Right ventricle myocardium inferior (tissue), 1 donor: ENCODE measurements at regions not wholly inside any gene's neighbourhood (a gene's known extent, or its start where the extent isn't known, plus 50 kb on each side); places are given as distances from the start of the nearest gene placed in this dataset.
"Not testable (repeated sequence)": the region's sequence is repeated elsewhere in the genome, so short reads cannot be mapped to it uniquely, and the experiment has no call there.

ENCODE experiments used
- ATAC-seq: fragments of 200-7000 bp; cut with Tn5 transposase; one replicate; pipeline ENCODE4 v1.9.1; 2020; ENCODE audit warnings: mild to moderate bottlenecking, moderate library complexity
- DNase-seq: peaks from one replicate; pipeline ENCODE4 v3.0.0; 2021; ENCODE audit errors: missing footprints
- intact Hi-C: fragments of 100-400 bp; cut with DNase I; formaldehyde crosslinking; loops from one replicate; pipeline ENCODE4 v1.11.0; 2022
- donor health status: DM: no; HTN: yes; CAD: no; lungs with severe emphysema.

DNA sequence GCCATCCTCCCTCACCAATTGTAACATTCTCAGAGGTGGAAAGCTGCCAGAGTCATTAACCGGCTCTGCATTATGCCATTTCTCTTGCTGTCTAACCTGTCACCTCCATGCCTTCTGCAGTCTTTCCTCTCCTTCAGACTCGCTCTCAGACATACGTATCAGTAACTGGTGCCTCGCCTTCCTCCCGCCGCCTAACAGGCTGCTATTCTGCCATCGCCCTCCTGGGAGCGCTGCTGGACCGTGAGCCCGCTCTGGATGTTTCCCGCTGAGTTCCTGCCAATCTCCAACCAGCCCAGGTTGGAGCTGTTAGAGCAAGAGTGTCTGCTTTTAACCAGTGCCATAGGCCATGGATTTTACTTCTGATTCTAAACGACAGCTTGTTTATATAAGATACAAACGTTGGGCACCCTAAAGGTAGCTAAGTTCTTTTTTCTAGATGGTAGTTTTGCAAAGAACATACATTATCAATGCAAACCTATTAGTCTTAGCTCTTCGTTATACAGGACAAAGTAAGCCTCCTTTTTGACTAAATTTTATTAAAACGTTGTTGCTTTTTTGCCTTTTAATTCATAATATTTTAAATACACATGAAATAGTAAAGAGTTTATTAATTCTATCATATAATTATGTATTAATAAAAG, 59.5 kb upstream of the NEIL3 start:
- DNase-seq (peak; percentile 81), ATAC-seq (peak; percentile 63)
- intact Hi-C loops = loop anchor here (5.0 kb wide), 1 partner anchor 92 kb away; no protein-coding TSS in a partner anchor

DNA sequence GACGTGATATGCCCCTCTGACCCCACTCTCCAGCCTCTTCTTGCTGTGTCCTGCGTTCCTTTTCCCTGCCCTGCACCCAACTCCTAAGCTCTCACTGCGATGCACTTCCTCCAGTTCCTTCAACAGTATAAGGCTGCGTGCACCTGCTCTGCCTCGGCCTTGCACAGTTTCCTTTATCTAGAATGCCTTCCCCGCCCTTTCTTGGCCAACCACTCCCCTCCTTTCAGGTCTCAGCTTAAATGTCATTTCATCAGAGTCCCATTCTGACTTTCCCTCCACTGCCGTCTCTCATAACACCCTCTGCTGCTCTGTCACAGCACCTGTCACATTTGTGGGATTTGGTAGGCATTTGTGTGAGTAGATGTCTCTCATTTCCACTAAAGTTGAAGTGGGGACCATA, 58.4 kb upstream of the NEIL3 start:
- DNase-seq = no peak

DNA sequence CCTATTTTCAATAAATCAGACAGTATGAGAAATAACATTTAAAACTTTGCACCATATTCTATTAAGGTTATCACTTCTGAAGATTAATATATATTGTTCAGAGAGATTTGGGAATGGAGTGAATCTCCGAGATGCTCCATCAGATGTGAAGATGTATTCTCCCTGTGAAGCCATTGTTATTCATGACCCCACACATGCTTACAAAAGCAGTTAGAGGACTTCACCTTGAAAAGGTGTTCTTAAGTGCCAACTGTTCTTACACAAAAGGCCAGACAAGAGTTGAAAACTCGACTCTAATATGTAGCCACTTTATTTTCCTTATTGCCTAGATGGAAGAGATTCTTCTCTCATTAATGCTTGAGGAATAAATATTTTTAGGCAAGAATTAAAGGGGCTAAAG, 54.3 kb upstream of the NEIL3 start:
- ATAC-seq (no peak), DNase-seq (no peak)
- intact Hi-C loops = no loop called here

More for the DNA sequence above, 58.4 kb upstream of the NEIL3 start:
- no peak for ATAC-seq
- intact Hi-C loops = loop anchor here (5.0 kb wide), 1 partner anchor 91 kb away; no protein-coding TSS in a partner anchor

DNA sequence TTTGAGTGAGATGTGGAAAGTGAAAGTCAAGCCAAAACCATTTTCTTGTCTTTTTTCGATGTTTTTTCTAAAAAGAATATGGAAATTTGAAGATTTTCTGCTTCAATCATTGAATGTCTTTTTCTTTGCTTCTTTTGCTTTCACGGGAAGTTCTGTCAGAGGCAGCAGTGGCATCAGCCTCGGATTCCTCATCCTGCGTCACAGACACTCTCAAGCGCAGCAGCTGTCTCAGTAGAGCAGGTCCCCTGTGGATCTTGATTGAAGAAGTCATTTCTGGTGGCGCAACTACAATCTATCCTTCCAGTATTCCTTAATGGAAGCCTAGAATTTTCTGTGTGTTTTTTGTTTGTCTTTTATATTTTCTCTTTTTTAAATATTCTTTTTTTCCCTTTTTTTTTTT, 52.7 kb upstream of the NEIL3 start:
- ATAC-seq (no peak), DNase-seq (no peak)
- intact Hi-C loops = no loop called here

DNA sequence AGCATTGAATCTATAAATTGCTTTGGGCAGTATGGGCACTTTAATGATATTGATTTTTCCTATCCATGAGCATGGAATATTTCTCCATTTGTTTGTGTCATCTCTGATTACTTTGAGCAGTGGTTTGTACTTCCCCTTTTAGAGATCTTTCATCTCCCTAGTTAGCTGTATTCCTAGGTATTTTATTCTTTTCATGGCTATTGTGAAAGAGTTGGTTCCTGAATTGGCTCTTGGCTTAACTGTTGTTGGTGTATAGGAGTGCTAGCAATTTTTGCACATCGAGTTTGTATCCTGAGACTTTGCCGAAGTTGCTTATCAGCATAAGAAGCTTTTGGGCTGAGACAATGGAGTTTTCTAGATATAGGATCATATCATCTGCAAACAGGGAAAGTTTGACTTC, 50.2 kb upstream of the NEIL3 start:
- intact Hi-C loops, ATAC-seq, DNase-seq: not testable (repeated sequence)
